H1 (cell line): ENCODE measurements at regions not wholly inside any gene's neighbourhood (a gene's known extent, or its start where the extent isn't known, plus 50 kb on each side); places are given as distances from the start of the nearest gene placed in this dataset.

ENCODE experiments used
- BCL11A ChIP-seq, 2 experiments: IDR thresholded peaks; one replicate each; pipeline ENCODE4 v1.6.1; 2011; ENCODE audit warnings: low read depth in 2 of 2, low read length in 2 of 2, mild to moderate bottlenecking in 2 of 2
- BRCA1 ChIP-seq: IDR thresholded peaks from 2 replicates; pipeline ENCODE4 v1.6.1; 2012; ENCODE audit warnings: low read depth, low read length, improper control_type of control experiment
- CBX8 ChIP-seq: fragments of 300-800, 300-1000 bp; sonication (generic); IDR thresholded peaks from 2 replicates; pipeline ENCODE4 v1.7.1; 2016; ENCODE audit warnings: low read depth, low read length, borderline replicate concordance
- JUN ChIP-seq: IDR thresholded peaks from 2 replicates; pipeline ENCODE4 v1.6.1; 2011; ENCODE audit warnings: low read depth, mild to moderate bottlenecking, improper control_type of control experiment, low read length
- TF ChIP-seq, protein P1 (sequence below): IDR thresholded peaks from 2 replicates; pipeline ENCODE4 v1.6.1; 2011; ENCODE audit warnings: low read depth, mild to moderate bottlenecking, low read length; ENCODE audit not compliant: insufficient read depth

GRCh38 chr4:92064574-92064973 is 239.2 kb upstream of the GRID2 start (continued):
- TF ChIP-seq CBX8 (no peak), JUN (no peak), BRCA1 (no peak), BCL11A (IDR thresholded peaks at IDR 0.05; ENCODE audit: low read depth in 2 of 2, low read length in 2 of 2) (no peak)
- TF ChIP-seq, protein P1, sequence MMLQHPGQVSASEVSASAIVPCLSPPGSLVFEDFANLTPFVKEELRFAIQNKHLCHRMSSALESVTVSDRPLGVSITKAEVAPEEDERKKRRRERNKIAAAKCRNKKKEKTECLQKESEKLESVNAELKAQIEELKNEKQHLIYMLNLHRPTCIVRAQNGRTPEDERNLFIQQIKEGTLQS = no peak
- TF ChIP-seq, all 59 proteins: peak for 0
